ENCODE measurements at regions not wholly inside any gene's neighbourhood (a gene's known extent, or its start where the extent isn't known, plus 50 kb on each side); places are given as distances from the start of the nearest gene placed in this dataset.

GRCh38 chr14:85438481-85438942, 91.4 kb upstream of the FLRT2 start:
- H3K9me3 Mint-ChIP-seq: peaks cover 8% of the 10 kb centered on the region
- H3K9me3 ChIP-seq (ENCODE audit: control insufficient read depth in 1 of 2, insufficient read depth in 1 of 2, low read length in 2 of 2): peaks cover 0 to 9% of the 10 kb centered on the region in 2 experiments
- CTCF ChIA-PET: no interaction called here
- POLR2A ChIA-PET: no interaction called here
- H3K36me3 ChIP-seq (ENCODE audit: insufficient read depth, low read length): no peaks in the 10 kb centered on the region
- no peaks in the 10 kb centered on the region for H3K4me1 ChIP-seq (ENCODE audit: insufficient read depth, low read length)
- DNase-seq (no peak), ATAC-seq (ENCODE audit: poor library complexity) (no peak)
- no peak overlapping the region for H3K4me3 Mint-ChIP-seq
- H3K4me1 Mint-ChIP-seq (ENCODE audit: low read depth): no peaks in the 10 kb centered on the region
- no peak for TF ChIP-seq CTCF (IDR thresholded peaks at IDR 0.05)
- intact Hi-C loops (cut with DNase I, micrococcal nuclease): no loop called here
- no peaks in the 10 kb centered on the region for H3K27me3 ChIP-seq (ENCODE audit: control insufficient read depth in 1 of 2, insufficient read depth in 2 of 2, low read length in 2 of 2)
- H3K36me3 Mint-ChIP-seq (ENCODE audit: low read depth): no peaks in the 10 kb centered on the region
- no peak overlapping the region for H3K4me3 ChIP-seq (ENCODE audit: low read length)
- no peaks in the 10 kb centered on the region for H3K27me3 Mint-ChIP-seq
- no peak overlapping the region for H3K27ac Mint-ChIP-seq
- no peak overlapping the region for H3K27ac ChIP-seq (ENCODE audit: low read depth in 1 of 2, low read length in 2 of 2)

DNA sequence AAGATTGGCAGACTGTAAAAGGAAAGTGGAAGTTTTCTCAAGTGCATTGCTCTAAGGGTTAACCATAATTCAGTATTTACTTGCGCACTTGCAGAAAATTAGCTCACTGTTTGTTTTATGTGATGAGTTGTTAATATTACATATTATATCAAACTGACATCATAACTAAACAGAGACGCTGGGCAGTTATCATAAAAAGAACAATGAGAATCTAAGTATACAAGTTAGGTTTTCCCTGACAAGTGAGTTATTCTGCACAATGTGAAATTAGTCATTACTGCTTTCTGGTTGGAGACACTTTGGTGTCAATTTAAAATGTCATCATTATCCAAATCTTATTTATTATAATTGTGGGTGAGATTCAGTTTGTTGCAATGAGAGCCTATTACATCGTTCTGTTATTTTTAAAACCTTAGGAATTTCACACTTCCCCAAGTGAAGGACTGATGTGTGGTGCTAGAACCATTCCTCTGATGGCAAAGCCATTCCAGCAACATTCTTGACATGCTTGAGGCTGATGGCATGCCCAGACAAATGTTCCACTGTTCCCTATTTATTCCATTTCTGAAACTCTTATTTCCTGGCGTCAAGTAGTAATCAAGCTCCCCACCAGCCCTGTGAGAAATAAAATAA, 90.1 kb upstream of the FLRT2 start:
- no peak for DNase-seq
- Mint-ChIP-seq H3K9me3 (peaks cover 8% of the 10 kb centered on the region), H3K4me3 (no peak overlapping the region), H3K27ac (no peak overlapping the region), H3K27me3 (no peaks in the 10 kb centered on the region), H3K36me3 (ENCODE audit: low read depth) (no peaks in the 10 kb centered on the region), H3K4me1 (ENCODE audit: low read depth) (no peaks in the 10 kb centered on the region)
- intact Hi-C loops (cut with DNase I, micrococcal nuclease): no loop called here
- no peak for ATAC-seq (ENCODE audit: poor library complexity)
- Histone ChIP-seq H3K27me3 (ENCODE audit: control insufficient read depth in 1 of 2, insufficient read depth in 2 of 2, low read length in 2 of 2) (no peaks in the 10 kb centered on the region), H3K36me3 (ENCODE audit: insufficient read depth, low read length) (no peaks in the 10 kb centered on the region), H3K4me3 (ENCODE audit: low read length) (no peak overlapping the region), H3K9me3 (ENCODE audit: control insufficient read depth in 1 of 2, insufficient read depth in 1 of 2, low read length in 2 of 2) (peaks cover 0 to 9% of the 10 kb centered on the region in 2 experiments), H3K4me1 (ENCODE audit: insufficient read depth, low read length) (no peaks in the 10 kb centered on the region), H3K27ac (ENCODE audit: low read depth in 1 of 2, low read length in 2 of 2) (no peak overlapping the region)
- CTCF ChIA-PET: no interaction called here
- POLR2A ChIA-PET: no interaction called here
- no peak for TF ChIP-seq CTCF (IDR thresholded peaks at IDR 0.05)

- Histone ChIP-seq H3K27me3 (ENCODE audit: control insufficient read depth in 1 of 2, insufficient read depth in 2 of 2, low read length in 2 of 2) (no peaks in the 10 kb centered on the region), H3K27ac (ENCODE audit: low read depth in 1 of 2, low read length in 2 of 2) (no peak overlapping the region), H3K36me3 (ENCODE audit: insufficient read depth, low read length) (no peaks in the 10 kb centered on the region), H3K9me3 (ENCODE audit: control insufficient read depth in 1 of 2, insufficient read depth in 1 of 2, low read length in 2 of 2) (peaks cover 0 to 16% of the 10 kb centered on the region in 2 experiments), H3K4me3 (ENCODE audit: low read length) (no peak overlapping the region), H3K4me1 (ENCODE audit: insufficient read depth, low read length) (no peaks in the 10 kb centered on the region)
- TF ChIP-seq CTCF (IDR thresholded peaks at IDR 0.05): no peak
- DNase-seq (no peak), ATAC-seq (ENCODE audit: poor library complexity) (no peak)
- H3K27me3 Mint-ChIP-seq: no peaks in the 10 kb centered on the region
- no peak overlapping the region for H3K27ac Mint-ChIP-seq
- ChIA-PET POLR2A (no interaction called here), CTCF (no interaction called here)
- no peaks in the 10 kb centered on the region for H3K4me1 Mint-ChIP-seq (ENCODE audit: low read depth)
- no peak overlapping the region for H3K4me3 Mint-ChIP-seq
- intact Hi-C loops (cut with DNase I, micrococcal nuclease): no loop called here
- no peaks in the 10 kb centered on the region for H3K36me3 Mint-ChIP-seq (ENCODE audit: low read depth)
- H3K9me3 Mint-ChIP-seq: peaks cover 8% of the 10 kb centered on the region
Observed at GRCh38 chr14:85441909-85442643, 87.9 kb upstream of the FLRT2 start.

All from CD4-positive, alpha-beta T cell (primary cell).